Hepatocyte (in vitro differentiated cells): ENCODE measurements at regions not wholly inside any gene's neighbourhood (a gene's known extent, or its start where the extent isn't known, plus 50 kb on each side); places are given as distances from the start of the nearest gene placed in this dataset.

ENCODE experiments used
- EZH2 ChIP-seq: fragments of 200-600 bp; sonication (generic); IDR thresholded peaks from 2 replicates; pipeline ENCODE4 v1.6.1; 2016; ENCODE audit warnings: antibody characterized with exemption, mild to moderate bottlenecking, borderline replicate concordance
- TF ChIP-seq, protein P1 (sequence below): fragments of 200-600 bp; sonication (generic); IDR thresholded peaks from 2 replicates; pipeline ENCODE4 v1.5.1; 2016; ENCODE audit warnings: antibody characterized with exemption, mild to moderate bottlenecking; ENCODE audit not compliant: poor library complexity

DNA sequence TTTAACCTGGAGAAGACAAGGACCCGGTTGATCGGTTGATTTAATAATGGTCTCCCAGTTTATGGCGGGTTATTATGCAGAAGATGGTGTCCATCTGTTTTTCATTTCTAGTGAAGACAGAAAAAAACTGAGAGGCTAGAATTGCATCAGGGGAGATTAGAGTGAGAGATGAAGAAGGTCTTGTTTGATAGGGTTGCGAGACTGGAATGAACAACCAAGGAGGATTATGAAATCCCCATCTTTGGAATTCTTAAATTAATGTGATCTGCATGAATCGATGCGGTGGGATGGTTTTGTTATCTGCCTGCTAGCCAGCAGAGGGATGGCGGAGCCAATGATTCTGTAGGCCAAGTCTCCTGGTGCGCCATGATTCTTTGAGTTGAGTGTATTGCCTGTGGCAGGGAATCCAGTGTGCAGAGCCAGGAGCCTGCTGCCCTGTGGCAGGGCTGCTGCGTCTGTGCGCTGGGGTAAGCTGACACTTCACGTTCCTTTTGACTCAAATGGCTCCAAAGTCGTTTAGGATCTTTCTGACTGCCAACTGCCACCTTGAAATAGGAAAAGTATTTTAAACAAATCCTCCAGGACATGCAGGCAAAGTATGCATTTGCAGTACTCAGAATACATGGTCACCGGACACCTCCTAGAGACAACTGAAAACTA, 200.1 kb downstream of the CLIC5 start:
- TF ChIP-seq, protein P1, sequence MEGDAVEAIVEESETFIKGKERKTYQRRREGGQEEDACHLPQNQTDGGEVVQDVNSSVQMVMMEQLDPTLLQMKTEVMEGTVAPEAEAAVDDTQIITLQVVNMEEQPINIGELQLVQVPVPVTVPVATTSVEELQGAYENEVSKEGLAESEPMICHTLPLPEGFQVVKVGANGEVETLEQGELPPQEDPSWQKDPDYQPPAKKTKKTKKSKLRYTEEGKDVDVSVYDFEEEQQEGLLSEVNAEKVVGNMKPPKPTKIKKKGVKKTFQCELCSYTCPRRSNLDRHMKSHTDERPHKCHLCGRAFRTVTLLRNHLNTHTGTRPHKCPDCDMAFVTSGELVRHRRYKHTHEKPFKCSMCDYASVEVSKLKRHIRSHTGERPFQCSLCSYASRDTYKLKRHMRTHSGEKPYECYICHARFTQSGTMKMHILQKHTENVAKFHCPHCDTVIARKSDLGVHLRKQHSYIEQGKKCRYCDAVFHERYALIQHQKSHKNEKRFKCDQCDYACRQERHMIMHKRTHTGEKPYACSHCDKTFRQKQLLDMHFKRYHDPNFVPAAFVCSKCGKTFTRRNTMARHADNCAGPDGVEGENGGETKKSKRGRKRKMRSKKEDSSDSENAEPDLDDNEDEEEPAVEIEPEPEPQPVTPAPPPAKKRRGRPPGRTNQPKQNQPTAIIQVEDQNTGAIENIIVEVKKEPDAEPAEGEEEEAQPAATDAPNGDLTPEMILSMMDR = no peak
- TF ChIP-seq EZH2 = no peak
